ENCODE measurements at regions not wholly inside any gene's neighbourhood (a gene's known extent, or its start where the extent isn't known, plus 50 kb on each side); places are given as distances from the start of the nearest gene placed in this dataset.

GRCh38 chr4:189279188-189279587, 661.5 kb upstream of the FRG1 start:
- no peak for DNase-seq (ENCODE audit: low read depth)

GRCh38 chr4:189285377-189285776, 655.3 kb upstream of the FRG1 start:
- DNase-seq (ENCODE audit: low read depth): no peak

GRCh38 chr4:189291939-189292338, 648.7 kb upstream of the FRG1 start:
- no peak for DNase-seq (ENCODE audit: low read depth)

- no peak for DNase-seq (ENCODE audit: low read depth)
Observed at GRCh38 chr4:189293459-189293858, 647.2 kb upstream of the FRG1 start.

- no peak for DNase-seq (ENCODE audit: low read depth)
Observed at GRCh38 chr4:189294574-189294973, 646.1 kb upstream of the FRG1 start.

GRCh38 chr4:189299706-189300105, 641.0 kb upstream of the FRG1 start:
- DNase-seq (ENCODE audit: low read depth): no peak

- no peak for DNase-seq (ENCODE audit: low read depth)
Observed at GRCh38 chr4:189301692-189302091, 639.0 kb upstream of the FRG1 start.

- DNase-seq (ENCODE audit: low read depth): no peak
Observed at GRCh38 chr4:189302719-189303118, 638.0 kb upstream of the FRG1 start.

- no peak for DNase-seq (ENCODE audit: low read depth)
Observed at GRCh38 chr4:189304167-189304566, 636.5 kb upstream of the FRG1 start.

GRCh38 chr4:189304809-189305208, 635.9 kb upstream of the FRG1 start:
- no peak for DNase-seq (ENCODE audit: low read depth)

GRCh38 chr4:189305500-189305899, 635.2 kb upstream of the FRG1 start:
- no peak for DNase-seq (ENCODE audit: low read depth)

- DNase-seq (ENCODE audit: low read depth): no peak
Observed at GRCh38 chr4:189311251-189311650, 629.4 kb upstream of the FRG1 start.

GRCh38 chr4:189313064-189313463, 627.6 kb upstream of the FRG1 start:
- DNase-seq (ENCODE audit: low read depth): no peak

GRCh38 chr4:189313861-189314513, 626.7 kb upstream of the FRG1 start:
- DNase-seq (ENCODE audit: low read depth): no peak

GRCh38 chr4:189322426-189322825, 618.2 kb upstream of the FRG1 start:
- no peak for DNase-seq (ENCODE audit: low read depth)

- DNase-seq (ENCODE audit: low read depth): no peak
Observed at GRCh38 chr4:189341881-189342280, 598.8 kb upstream of the FRG1 start.

GRCh38 chr4:189355590-189355989, 585.1 kb upstream of the FRG1 start:
- DNase-seq (ENCODE audit: low read depth): no peak

GRCh38 chr4:189362364-189362763, 578.3 kb upstream of the FRG1 start:
- no peak for DNase-seq (ENCODE audit: low read depth)

- no peak for DNase-seq (ENCODE audit: low read depth)
Observed at GRCh38 chr4:189364032-189364449, 576.6 kb upstream of the FRG1 start.

- DNase-seq (ENCODE audit: low read depth): no peak
Observed at GRCh38 chr4:189365451-189365850, 575.2 kb upstream of the FRG1 start.

GRCh38 chr4:189367832-189368231, 572.8 kb upstream of the FRG1 start:
- DNase-seq (ENCODE audit: low read depth): no peak

GRCh38 chr4:189374176-189374575, 566.5 kb upstream of the FRG1 start:
- no peak for DNase-seq (ENCODE audit: low read depth)

- no peak for DNase-seq (ENCODE audit: low read depth)
Observed at GRCh38 chr4:189376901-189377300, 563.8 kb upstream of the FRG1 start.

GRCh38 chr4:189377569-189377968, 563.1 kb upstream of the FRG1 start:
- DNase-seq (ENCODE audit: low read depth): no peak

GRCh38 chr4:189385098-189385497, 555.6 kb upstream of the FRG1 start:
- DNase-seq (ENCODE audit: low read depth): no peak
